Activated naive CD8-positive, alpha-beta T cell treated with anti-CD3 and anti-CD28 coated beads, Interleukin-2, amount 10 ng/mL, durations not matched to agents 7 days and 5 days (primary cell): ENCODE measurements at regions not wholly inside any gene's neighbourhood (a gene's known extent, or its start where the extent isn't known, plus 50 kb on each side); places are given as distances from the start of the nearest gene placed in this dataset.
"Not testable (repeated sequence)": the region's sequence is repeated elsewhere in the genome, so short reads cannot be mapped to it uniquely, and the experiment has no call there.

Experiments used
- ATAC-seq: fragments of 150-1000 bp; cut with Tn5 transposase; one replicate; pipeline ENCODE4 v1.10.0; 2021; ENCODE audit warnings: low read depth, moderate library complexity
- POLR2A ChIA-PET: fragments of 350-600 bp; sonication (Branson Sonifier 250); formaldehyde crosslinking; loops from one replicate; lab custom pipeline; 2021; ENCODE audit warnings: antibody characterized with exemption; lab: Charles Lee
- DNase-seq: peaks from one replicate; pipeline ENCODE4 v3.0.0; 2021
- H3K27ac Mint-ChIP-seq: one replicate; pipeline ENCODE4 v1.8.0; 2022; ENCODE audit warnings: mild to moderate bottlenecking, mixed read lengths
- H3K27me3 Mint-ChIP-seq: one replicate; pipeline ENCODE4 v1.8.0; 2022; ENCODE audit warnings: mild to moderate bottlenecking, moderate library complexity, mixed read lengths
- H3K36me3 Mint-ChIP-seq: one replicate; pipeline ENCODE4 v1.8.0; 2021; ENCODE audit warnings: mild to moderate bottlenecking, mixed read lengths
- H3K4me1 Mint-ChIP-seq: one replicate; pipeline ENCODE4 v1.8.0; 2021; ENCODE audit warnings: mixed read lengths
- H3K4me3 Mint-ChIP-seq: one replicate; pipeline ENCODE4 v1.8.0; 2022; ENCODE audit warnings: mild to moderate bottlenecking, moderate library complexity, mixed read lengths
- H3K9me3 Mint-ChIP-seq: one replicate; pipeline ENCODE4 v1.8.0; 2021; ENCODE audit warnings: mixed read lengths

GRCh38 chr13:78131346-78131745 is 212.7 kb upstream of the EDNRB start:
- Mint-ChIP-seq H3K4me1 (no peaks in the 10 kb centered on the region), H3K4me3 (no peak overlapping the region), H3K9me3 (no peaks in the 10 kb centered on the region), H3K36me3 (no peaks in the 10 kb centered on the region), H3K27me3 (peaks cover 16% of the 10 kb centered on the region), H3K27ac (no peak overlapping the region)
- ATAC-seq (no peak), DNase-seq (no peak)
- POLR2A ChIA-PET = no interaction called here

- H3K36me3 Mint-ChIP-seq = no peaks in the 10 kb centered on the region
Observed at GRCh38 chr13:78129823-78130222, 211.2 kb upstream of the EDNRB start.

GRCh38 chr13:78129359-78129758 is 210.7 kb upstream of the EDNRB start:
- H3K9me3 Mint-ChIP-seq = no peaks in the 10 kb centered on the region
- H3K4me3 Mint-ChIP-seq = no peak overlapping the region
- H3K27me3 Mint-ChIP-seq = peaks cover 16% of the 10 kb centered on the region
- no peak overlapping the region for H3K27ac Mint-ChIP-seq
- no peaks in the 10 kb centered on the region for H3K36me3 Mint-ChIP-seq
- no peaks in the 10 kb centered on the region for H3K4me1 Mint-ChIP-seq
- no peak for ATAC-seq
- POLR2A ChIA-PET = no interaction called here
- no peak for DNase-seq

More at GRCh38 chr13:78129823-78130222, 211.2 kb upstream of the EDNRB start:
- no peaks in the 10 kb centered on the region for H3K4me1 Mint-ChIP-seq
- no peaks in the 10 kb centered on the region for H3K9me3 Mint-ChIP-seq
- H3K27me3 Mint-ChIP-seq = peaks cover 16% of the 10 kb centered on the region
- ATAC-seq = no peak
- DNase-seq = no peak
- H3K4me3 Mint-ChIP-seq = no peak overlapping the region
- POLR2A ChIA-PET = no interaction called here
- H3K27ac Mint-ChIP-seq = no peak overlapping the region

DNA sequence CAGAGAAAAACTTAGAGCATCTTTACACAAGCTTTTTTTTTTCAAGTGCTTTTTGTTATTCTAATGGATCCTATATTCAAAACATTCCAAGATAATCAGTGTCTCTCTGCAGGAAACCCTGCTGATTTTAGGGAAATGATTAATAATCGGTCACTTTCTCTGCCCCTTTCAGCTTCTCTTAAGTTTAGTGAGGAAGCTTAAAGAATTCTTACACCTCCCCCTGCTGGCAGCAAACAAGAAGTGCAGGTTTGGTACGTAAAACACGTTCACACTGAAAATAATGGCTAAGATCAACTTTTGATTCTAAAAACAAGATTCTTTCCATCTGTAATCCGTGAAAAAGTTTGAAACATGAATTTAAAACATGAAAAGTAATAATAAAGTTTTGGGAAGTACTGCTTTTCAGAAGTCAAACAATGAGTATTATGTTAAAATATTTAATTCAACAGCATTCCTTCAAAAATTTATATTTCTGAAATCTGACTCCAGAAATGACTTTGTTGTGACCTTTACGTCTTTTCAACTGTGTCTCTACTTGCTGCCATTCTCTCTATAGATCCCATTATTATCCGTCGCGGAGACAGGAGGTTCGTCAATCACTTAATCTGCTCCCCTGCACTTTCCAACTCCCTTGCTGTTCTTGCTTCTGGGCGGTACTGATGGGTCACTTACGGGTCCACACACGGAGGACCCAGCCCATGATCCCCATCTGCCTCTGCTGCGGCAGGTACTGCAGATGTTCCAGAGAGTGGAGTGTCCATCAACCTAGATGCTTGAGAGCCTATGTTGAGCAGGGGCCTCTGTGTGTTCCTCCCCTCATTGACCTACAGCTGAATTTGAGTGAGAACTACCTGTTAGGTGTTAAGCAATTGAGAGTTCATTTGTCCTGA is 203.1 kb upstream of the EDNRB start:
- ATAC-seq (no peak), DNase-seq (no peak)
- Mint-ChIP-seq H3K27ac (no peak overlapping the region), H3K36me3 (no peaks in the 10 kb centered on the region), H3K27me3 (peaks cover 4% of the 10 kb centered on the region), H3K9me3 (no peaks in the 10 kb centered on the region), H3K4me3 (no peak overlapping the region), H3K4me1 (peaks cover 3% of the 10 kb centered on the region)
- POLR2A ChIA-PET = no interaction called here

GRCh38 chr13:78121001-78121400 is 202.4 kb upstream of the EDNRB start:
- Mint-ChIP-seq H3K9me3 (no peaks in the 10 kb centered on the region), H3K4me3 (no peak overlapping the region), H3K27ac (no peak overlapping the region), H3K27me3 (peaks cover 4% of the 10 kb centered on the region), H3K4me1 (peaks cover 3% of the 10 kb centered on the region), H3K36me3 (no peaks in the 10 kb centered on the region)
- POLR2A ChIA-PET = no interaction called here
- ATAC-seq (no peak), DNase-seq (no peak)

- H3K9me3 Mint-ChIP-seq, ATAC-seq, H3K36me3 Mint-ChIP-seq, DNase-seq, H3K4me1 Mint-ChIP-seq, POLR2A ChIA-PET, H3K4me3 Mint-ChIP-seq, H3K27ac Mint-ChIP-seq, H3K27me3 Mint-ChIP-seq: not testable (repeated sequence)
Observed at GRCh38 chr13:78120144-78120543, 201.5 kb upstream of the EDNRB start.

- H3K36me3 Mint-ChIP-seq, H3K4me3 Mint-ChIP-seq, H3K9me3 Mint-ChIP-seq, POLR2A ChIA-PET, ATAC-seq, H3K27me3 Mint-ChIP-seq, H3K27ac Mint-ChIP-seq, DNase-seq, H3K4me1 Mint-ChIP-seq: not testable (repeated sequence)
Observed at GRCh38 chr13:78117070-78117469, 198.4 kb upstream of the EDNRB start.

DNA sequence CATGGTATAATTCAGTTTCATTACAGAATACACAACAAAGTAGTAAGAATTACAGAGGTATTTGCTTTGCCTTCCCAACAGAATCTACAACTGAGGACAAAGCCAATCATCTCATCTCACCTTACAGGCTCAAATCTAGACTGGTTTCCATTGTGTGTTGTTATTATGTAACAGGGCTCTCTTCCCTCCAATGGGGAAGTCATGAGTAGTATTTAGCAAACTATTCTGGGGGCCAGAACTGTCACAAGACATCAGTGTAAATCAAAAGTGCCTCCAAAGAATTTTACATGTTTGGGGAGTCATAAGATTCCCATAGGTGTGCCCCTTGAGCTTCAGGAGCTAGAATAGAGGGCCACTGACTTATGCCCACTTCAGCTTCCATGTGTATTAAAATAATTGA is 187.0 kb upstream of the EDNRB start:
- POLR2A ChIA-PET = no interaction called here
- peaks cover 2% of the 10 kb centered on the region for H3K27me3 Mint-ChIP-seq
- ATAC-seq = no peak
- H3K4me3 Mint-ChIP-seq = no peak overlapping the region
- DNase-seq = no peak
- H3K27ac Mint-ChIP-seq = no peak overlapping the region
- no peaks in the 10 kb centered on the region for H3K4me1 Mint-ChIP-seq
- no peaks in the 10 kb centered on the region for H3K9me3 Mint-ChIP-seq
- no peaks in the 10 kb centered on the region for H3K36me3 Mint-ChIP-seq

DNA sequence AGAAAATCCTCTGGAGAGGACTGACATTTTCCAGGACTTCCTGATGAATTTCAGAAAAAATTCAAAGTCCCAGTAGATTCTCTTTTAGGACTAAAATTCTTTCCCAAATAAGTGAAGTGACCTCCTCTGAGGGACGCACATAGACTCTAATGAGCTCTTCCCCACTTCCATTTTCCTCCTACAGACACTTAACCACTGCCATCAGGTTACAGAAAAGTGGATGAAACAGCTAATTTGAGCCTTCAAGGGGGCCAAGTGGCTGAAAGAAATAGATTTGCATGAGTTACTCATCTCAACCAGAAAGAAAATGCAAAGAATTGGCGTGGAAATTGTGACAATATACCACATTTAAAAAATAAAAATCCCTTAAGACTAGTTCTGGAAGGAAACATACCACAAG is 185.3 kb upstream of the EDNRB start:
- Mint-ChIP-seq H3K4me1 (no peaks in the 10 kb centered on the region), H3K4me3 (no peak overlapping the region), H3K27ac (no peak overlapping the region), H3K27me3 (peaks cover 2% of the 10 kb centered on the region), H3K9me3 (no peaks in the 10 kb centered on the region), H3K36me3 (no peaks in the 10 kb centered on the region)
- POLR2A ChIA-PET = no interaction called here
- DNase-seq (no peak), ATAC-seq (no peak)

DNA sequence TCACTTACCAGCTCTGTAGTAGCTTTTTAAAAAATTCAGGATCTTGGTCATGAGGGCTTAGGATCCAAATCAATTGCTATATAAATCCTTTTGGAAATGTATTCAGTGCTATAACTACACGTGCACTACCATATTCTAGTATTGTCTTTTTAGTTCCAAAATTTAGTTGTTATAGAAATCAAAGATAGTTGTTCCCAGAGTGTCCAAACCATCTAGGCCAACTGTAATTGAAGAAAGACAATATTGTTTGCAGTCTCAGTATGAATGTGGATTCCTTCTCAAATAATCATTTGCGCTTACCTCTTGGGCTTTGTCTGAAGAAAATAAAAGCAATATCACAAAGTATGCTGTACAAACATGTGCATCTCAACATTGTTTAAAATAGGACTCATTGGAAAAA is 184.1 kb upstream of the EDNRB start:
- Mint-ChIP-seq H3K4me3 (no peak overlapping the region), H3K9me3 (no peaks in the 10 kb centered on the region), H3K4me1 (no peaks in the 10 kb centered on the region), H3K27me3 (peaks cover 3% of the 10 kb centered on the region), H3K27ac (no peak overlapping the region), H3K36me3 (no peaks in the 10 kb centered on the region)
- ATAC-seq (no peak), DNase-seq (no peak)
- POLR2A ChIA-PET = no interaction called here

GRCh38 chr13:78102121-78102677 is 183.6 kb upstream of the EDNRB start:
- no peak overlapping the region for H3K27ac Mint-ChIP-seq
- DNase-seq (no peak), ATAC-seq (no peak)
- POLR2A ChIA-PET = no interaction called here
- no peaks in the 10 kb centered on the region for H3K36me3 Mint-ChIP-seq
- peaks cover 3% of the 10 kb centered on the region for H3K27me3 Mint-ChIP-seq
- no peak overlapping the region for H3K4me3 Mint-ChIP-seq
- no peaks in the 10 kb centered on the region for H3K9me3 Mint-ChIP-seq
- H3K4me1 Mint-ChIP-seq = no peaks in the 10 kb centered on the region

GRCh38 chr13:78100486-78100885 is 181.9 kb upstream of the EDNRB start:
- H3K27me3 Mint-ChIP-seq = peaks cover 3% of the 10 kb centered on the region
- no peak for DNase-seq
- POLR2A ChIA-PET = no interaction called here
- no peaks in the 10 kb centered on the region for H3K9me3 Mint-ChIP-seq
- H3K4me3 Mint-ChIP-seq = no peak overlapping the region
- no peaks in the 10 kb centered on the region for H3K4me1 Mint-ChIP-seq
- H3K27ac Mint-ChIP-seq = no peak overlapping the region
- no peak for ATAC-seq
- H3K36me3 Mint-ChIP-seq = no peaks in the 10 kb centered on the region

GRCh38 chr13:78098249-78098648 is 179.6 kb upstream of the EDNRB start:
- Mint-ChIP-seq H3K4me3 (no peak overlapping the region), H3K36me3 (no peaks in the 10 kb centered on the region), H3K27ac (no peak overlapping the region), H3K9me3 (no peaks in the 10 kb centered on the region), H3K27me3 (peaks cover 5% of the 10 kb centered on the region), H3K4me1 (no peaks in the 10 kb centered on the region)
- POLR2A ChIA-PET = no interaction called here
- DNase-seq (no peak), ATAC-seq (no peak)

GRCh38 chr13:78096221-78096620 is 177.6 kb upstream of the EDNRB start:
- no peaks in the 10 kb centered on the region for H3K36me3 Mint-ChIP-seq
- H3K4me3 Mint-ChIP-seq = no peak overlapping the region
- H3K27ac Mint-ChIP-seq = no peak overlapping the region
- no peak for ATAC-seq
- no peak for DNase-seq
- H3K9me3 Mint-ChIP-seq = no peaks in the 10 kb centered on the region
- H3K4me1 Mint-ChIP-seq = no peaks in the 10 kb centered on the region
- POLR2A ChIA-PET = no interaction called here
- H3K27me3 Mint-ChIP-seq = peaks cover 5% of the 10 kb centered on the region
